ENCODE measurements at regions not wholly inside any gene's neighbourhood (a gene's known extent, or its start where the extent isn't known, plus 50 kb on each side); places are given as distances from the start of the nearest gene placed in this dataset.
A peak's percentile ranks its signal among the peaks of the same experiment; 100 is the strongest.

DNA sequence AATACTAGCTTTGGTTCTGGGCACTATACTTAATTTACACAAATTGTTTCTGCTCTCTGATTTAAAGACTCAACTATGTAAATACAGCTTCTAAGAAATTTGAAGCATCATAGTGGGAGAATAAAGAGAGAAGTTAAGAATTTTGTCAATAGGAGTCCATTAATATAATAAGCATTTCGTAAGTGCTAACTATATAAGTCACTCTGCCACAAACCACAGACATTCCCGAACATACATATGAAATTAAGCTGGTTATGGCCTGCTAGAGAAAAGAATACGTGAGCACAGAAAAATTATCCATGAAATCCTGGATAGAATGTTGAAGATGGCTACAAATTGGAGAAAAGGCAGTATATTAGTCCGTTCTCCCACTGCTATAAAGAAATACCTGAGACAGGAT lies 526.2 kb downstream of the MRPL39 start:
- Histone ChIP-seq H3K9ac (no peak overlapping the region), H3K9me3 (replicated peaks in 1 of 11) (no peaks in the 10 kb centered on the region), H3K27ac (no peak overlapping the region; a peak in 1 of 22 replicates), H3K4me3 (no peak overlapping the region), H4K20me1 (no peaks in the 10 kb centered on the region), H3K27me3 (no peaks in the 10 kb centered on the region), H3K4me2 (no peak overlapping the region), H3K36me3 (no peaks in the 10 kb centered on the region), H3K4me1 (peaks cover 0 to 12% (median 9%) of the 10 kb centered on the region in 10 experiments; a peak in 12 of 20 replicates)
- no peak for TF ChIP-seq Cebpa-rat (IDR thresholded peaks at IDR 0.05)

DNA sequence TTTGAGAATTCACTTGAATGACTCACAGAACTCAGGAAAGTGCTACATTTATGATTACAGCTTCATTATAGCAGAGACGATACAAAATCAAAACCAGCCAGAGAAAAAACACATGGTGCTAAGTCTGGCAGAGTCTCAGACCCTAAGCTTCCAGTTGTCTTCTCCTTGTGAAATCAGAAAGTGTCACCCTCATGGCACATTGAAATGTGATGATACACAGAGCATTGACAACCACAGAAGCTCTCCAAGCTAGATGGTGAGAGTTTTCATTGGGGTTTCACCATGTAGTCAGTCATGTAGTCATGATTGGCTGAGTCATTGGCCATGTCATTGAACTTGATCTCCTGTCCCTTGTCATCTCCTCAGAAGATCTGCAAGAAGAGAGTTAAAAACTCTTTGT lies 526.6 kb downstream of the MRPL39 start:
- Histone ChIP-seq H3K36me3 (no peaks in the 10 kb centered on the region), H4K20me1 (no peaks in the 10 kb centered on the region), H3K9me3 (replicated peaks in 1 of 11) (no peaks in the 10 kb centered on the region), H3K27ac (peak overlapping the region in 2 of 11 experiments; percentile 17 to 30; a peak in 2 of 22 replicates), H3K9ac (no peak overlapping the region), H3K4me2 (no peak overlapping the region), H3K4me3 (no peak overlapping the region), H3K4me1 (peaks cover 0 to 12% (median 9%) of the 10 kb centered on the region in 10 experiments; a peak in 12 of 20 replicates), H3K27me3 (no peaks in the 10 kb centered on the region)
- TF ChIP-seq Cebpa-rat (IDR thresholded peaks at IDR 0.05): no peak

DNA sequence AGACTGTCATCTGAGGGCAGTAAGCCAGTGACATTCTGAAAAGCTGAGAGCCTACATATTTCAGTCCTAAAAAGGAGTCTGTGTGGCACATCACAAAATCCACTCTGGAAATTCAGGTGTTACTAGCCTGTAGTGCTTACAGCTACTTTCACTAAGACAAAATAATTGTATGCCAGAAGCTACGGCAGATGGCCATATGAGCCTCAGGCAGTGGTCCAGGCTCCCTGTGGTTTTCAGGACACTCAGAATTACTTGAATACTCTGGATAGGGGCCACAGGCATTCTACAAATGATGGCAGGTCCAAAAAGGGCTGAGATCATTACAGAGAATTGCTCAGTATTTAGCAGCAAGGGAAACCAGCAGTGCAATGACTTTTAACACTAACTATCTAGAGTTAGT lies 527.1 kb downstream of the MRPL39 start:
- no peaks in the 10 kb centered on the region for H4K20me1 ChIP-seq
- H3K27ac ChIP-seq: peak overlapping the region in 2 of 11 experiments; percentile 17 to 30; a peak in 3 of 22 replicates
- H3K4me1 ChIP-seq: peaks cover 0 to 12% (median 9%) of the 10 kb centered on the region in 10 experiments; a peak in 12 of 20 replicates
- TF ChIP-seq Cebpa-rat (IDR thresholded peaks at IDR 0.05): no peak
- H3K27me3 ChIP-seq: no peaks in the 10 kb centered on the region
- no peak overlapping the region for H3K9ac ChIP-seq
- H3K36me3 ChIP-seq: no peaks in the 10 kb centered on the region
- no peaks in the 10 kb centered on the region for H3K9me3 ChIP-seq (replicated peaks in 1 of 11)
- no peak overlapping the region for H3K4me3 ChIP-seq
- H3K4me2 ChIP-seq: no peak overlapping the region

DNA sequence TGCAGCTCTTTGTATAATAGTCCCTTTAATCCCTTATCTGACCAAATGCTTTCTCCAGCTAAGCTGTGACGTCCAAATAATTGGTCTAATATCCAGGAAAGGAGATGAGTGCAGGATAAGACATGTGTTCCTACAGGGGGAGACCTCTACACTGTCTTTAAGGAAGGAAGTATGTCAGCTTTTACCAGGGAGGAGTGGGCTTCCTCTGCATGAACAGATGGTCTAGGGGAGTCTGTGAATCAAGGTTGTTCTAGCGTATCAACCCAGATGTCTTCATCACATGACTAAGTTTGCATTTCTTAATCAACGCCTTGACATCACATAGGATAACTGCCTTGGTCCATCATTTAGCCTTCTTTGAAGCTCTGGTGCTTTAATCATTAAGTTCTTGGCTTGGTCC lies 528.2 kb downstream of the MRPL39 start:
- TF ChIP-seq Cebpa-rat (IDR thresholded peaks at IDR 0.05): no peak
- Histone ChIP-seq H4K20me1 (no peaks in the 10 kb centered on the region), H3K4me2 (peak overlapping the region in 8 of 11 experiments; percentile 3 to 43 (median 28); a peak in 12 of 22 replicates), H3K27me3 (no peaks in the 10 kb centered on the region), H3K9me3 (replicated peaks in 1 of 11) (no peaks in the 10 kb centered on the region), H3K36me3 (no peaks in the 10 kb centered on the region), H3K27ac (peak overlapping the region in 4 of 11 experiments; percentile 17 to 30 (median 24); a peak in 2 of 22 replicates), H3K4me3 (no peak overlapping the region), H3K4me1 (peaks cover 0 to 12% (median 9%) of the 10 kb centered on the region in 10 experiments; a peak in 12 of 20 replicates), H3K9ac (no peak overlapping the region)

DNA sequence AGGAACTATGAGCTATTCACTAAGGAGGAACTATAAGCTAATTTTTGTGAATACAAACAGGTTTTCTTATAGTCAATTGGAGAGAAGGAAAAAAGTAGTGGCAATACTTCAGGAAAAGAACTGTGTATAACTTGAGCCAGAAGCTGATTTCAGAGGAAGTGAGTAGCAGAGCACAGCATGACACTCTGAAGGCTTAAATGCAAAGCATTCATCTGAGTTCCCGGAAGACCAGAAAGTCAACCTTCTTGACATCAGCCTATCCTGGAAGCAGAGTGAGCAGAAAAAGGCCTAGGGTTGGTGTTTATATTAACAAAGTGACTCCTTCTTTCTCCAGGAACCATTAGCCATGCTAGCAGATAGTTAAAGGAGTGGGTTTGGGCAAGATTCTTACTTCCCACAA lies 545.2 kb downstream of the MRPL39 start:
- Histone ChIP-seq H3K36me3 (no peaks in the 10 kb centered on the region), H4K20me1 (no peaks in the 10 kb centered on the region)

DNA sequence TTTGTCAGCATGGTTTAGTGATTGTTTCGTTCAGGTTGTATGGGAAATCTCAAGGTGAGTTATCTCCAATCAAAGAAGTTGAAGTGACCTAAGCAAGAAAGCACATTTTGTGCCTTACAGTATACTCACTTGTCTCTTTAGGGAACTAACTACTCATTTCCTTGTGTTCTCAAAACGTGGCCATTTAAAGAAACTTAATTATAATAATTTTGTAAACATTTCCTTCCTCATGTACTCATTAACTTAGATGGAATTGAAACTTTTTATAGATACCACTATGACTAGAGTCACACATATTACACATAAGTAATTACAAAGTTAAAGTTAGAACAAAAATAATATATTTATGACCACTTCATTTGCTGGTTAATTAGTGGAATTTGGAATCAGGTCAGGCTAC lies 552.6 kb downstream of the MRPL39 start:
- no peaks in the 10 kb centered on the region for H4K20me1 ChIP-seq
- H3K27me3 ChIP-seq: no peaks in the 10 kb centered on the region
- no peak for TF ChIP-seq Cebpa-rat (IDR thresholded peaks at IDR 0.05)
- peaks cover 0 to 11% (median 0%) of the 10 kb centered on the region in 10 experiments; a peak in 6 of 20 replicates for H3K4me1 ChIP-seq
- peak overlapping the region in 3 of 11 experiments; percentile 21 to 52 (median 35); a peak in 4 of 22 replicates for H3K4me2 ChIP-seq
- no peak overlapping the region for H3K9ac ChIP-seq
- H3K36me3 ChIP-seq: no peaks in the 10 kb centered on the region
- no peak overlapping the region for H3K4me3 ChIP-seq
- H3K27ac ChIP-seq: no peak overlapping the region
- peaks cover 0 to 13% (median 0%) of the 10 kb centered on the region in 11 experiments; a peak in 2 of 22 replicates for H3K9me3 ChIP-seq (replicated peaks in 1 of 11)

More for the DNA sequence above, 545.2 kb downstream of the MRPL39 start:
- Histone ChIP-seq H3K4me1 (peaks cover 0 to 12% (median 7%) of the 10 kb centered on the region in 10 experiments; a peak in 8 of 20 replicates), H3K4me3 (no peak overlapping the region), H3K9ac (no peak overlapping the region), H3K4me2 (peak overlapping the region in 2 of 11 experiments; percentile 24 to 34; a peak in 2 of 22 replicates), H3K27me3 (no peaks in the 10 kb centered on the region), H3K9me3 (replicated peaks in 1 of 11) (no peaks in the 10 kb centered on the region), H3K27ac (no peak overlapping the region)
- no peak for TF ChIP-seq Cebpa-rat (IDR thresholded peaks at IDR 0.05)

DNA sequence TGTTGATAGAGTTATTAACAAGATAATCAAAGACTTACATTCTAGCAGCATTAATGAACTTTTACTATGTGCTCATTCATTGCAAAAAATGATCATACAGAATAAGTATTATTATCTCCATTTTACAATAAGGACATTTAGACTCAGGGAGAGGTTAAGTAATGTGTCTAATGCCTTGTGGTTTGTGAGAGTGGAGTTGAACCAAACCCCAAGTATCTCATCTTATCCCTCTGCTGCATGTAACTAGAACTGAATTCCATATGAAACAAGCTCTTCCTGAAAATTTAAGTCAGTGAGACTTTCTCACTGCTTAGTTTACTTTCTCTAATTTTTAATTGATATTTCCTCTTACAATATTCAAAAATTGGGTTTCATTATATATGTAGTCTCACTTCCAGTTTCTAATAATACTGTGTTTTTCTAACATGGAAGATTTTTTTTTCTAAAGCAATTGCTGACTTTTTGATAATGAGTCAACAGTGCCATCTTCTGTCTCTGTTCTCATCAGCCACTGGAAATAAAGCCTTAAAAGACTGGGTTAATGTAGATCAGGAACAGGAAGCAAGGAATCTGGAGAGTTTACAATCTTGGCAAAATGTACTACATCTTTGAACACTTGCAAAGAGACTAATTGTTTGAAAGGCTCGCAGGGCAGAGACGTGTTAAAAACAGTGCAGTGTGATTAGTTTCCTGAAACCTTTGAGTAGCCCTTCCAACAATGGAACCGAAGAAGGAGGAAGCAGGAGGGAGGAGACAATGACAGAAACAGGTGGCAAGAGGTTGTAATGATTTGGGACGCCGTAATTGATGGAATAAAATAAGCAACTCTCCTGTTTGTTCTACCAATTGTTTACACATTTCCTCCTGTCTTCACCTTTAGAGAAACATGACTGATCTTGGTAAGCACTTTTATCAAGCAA lies 567.6 kb downstream of the MRPL39 start:
- H4K20me1 ChIP-seq: no peaks in the 10 kb centered on the region
- peak overlapping the region in 3 of 11 experiments; percentile 13 to 37 (median 31); a peak in 4 of 22 replicates for H3K27ac ChIP-seq
- TF ChIP-seq Cebpa-rat (IDR thresholded peaks at IDR 0.05): no peak
- H3K27me3 ChIP-seq: no peaks in the 10 kb centered on the region
- peaks cover 0 to 11% (median 5%) of the 10 kb centered on the region in 10 experiments; a peak in 11 of 20 replicates for H3K4me1 ChIP-seq
- no peaks in the 10 kb centered on the region for H3K9me3 ChIP-seq (replicated peaks in 1 of 11)
- no peaks in the 10 kb centered on the region for H3K36me3 ChIP-seq
- peak overlapping the region in 4 of 10 experiments; percentile 9 to 35 (median 32); a peak in 4 of 20 replicates for H3K4me3 ChIP-seq
- peak overlapping the region in 2 of 11 experiments; percentile 27 to 50; a peak in 5 of 22 replicates for H3K9ac ChIP-seq
- peak overlapping the region; percentile 1 to 55 (median 39); a peak in 14 of 22 replicates for H3K4me2 ChIP-seq

DNA sequence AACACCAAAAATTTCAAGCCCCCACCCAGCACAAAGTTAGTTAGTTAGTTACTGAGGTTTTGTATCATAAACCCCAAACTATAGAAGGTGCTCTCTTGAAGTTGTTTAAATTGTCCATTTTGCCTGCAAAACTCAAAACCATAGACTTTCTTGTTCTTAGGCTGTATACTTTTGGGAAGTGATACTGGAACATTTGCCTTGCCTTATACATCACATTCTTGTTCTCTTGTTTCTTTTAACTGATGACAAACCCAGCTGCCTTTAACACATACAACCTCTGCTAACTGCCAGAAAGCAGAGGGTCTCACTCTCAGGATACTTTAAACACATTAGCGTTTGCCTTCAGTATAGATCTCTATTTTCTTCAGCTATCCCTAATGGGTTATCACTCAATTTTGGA lies 570.5 kb downstream of the MRPL39 start:
- H3K27me3 ChIP-seq: no peaks in the 10 kb centered on the region
- no peaks in the 10 kb centered on the region for H4K20me1 ChIP-seq
- no peak overlapping the region for H3K4me2 ChIP-seq
- H3K9me3 ChIP-seq (replicated peaks in 1 of 11): no peaks in the 10 kb centered on the region
- no peak overlapping the region for H3K9ac ChIP-seq
- no peak overlapping the region for H3K27ac ChIP-seq
- no peaks in the 10 kb centered on the region for H3K36me3 ChIP-seq
- no peak overlapping the region for H3K4me3 ChIP-seq
- H3K4me1 ChIP-seq: peaks cover 0 to 14% (median 9%) of the 10 kb centered on the region in 10 experiments; a peak in 12 of 20 replicates
- no peak for TF ChIP-seq Cebpa-rat (IDR thresholded peaks at IDR 0.05)

DNA sequence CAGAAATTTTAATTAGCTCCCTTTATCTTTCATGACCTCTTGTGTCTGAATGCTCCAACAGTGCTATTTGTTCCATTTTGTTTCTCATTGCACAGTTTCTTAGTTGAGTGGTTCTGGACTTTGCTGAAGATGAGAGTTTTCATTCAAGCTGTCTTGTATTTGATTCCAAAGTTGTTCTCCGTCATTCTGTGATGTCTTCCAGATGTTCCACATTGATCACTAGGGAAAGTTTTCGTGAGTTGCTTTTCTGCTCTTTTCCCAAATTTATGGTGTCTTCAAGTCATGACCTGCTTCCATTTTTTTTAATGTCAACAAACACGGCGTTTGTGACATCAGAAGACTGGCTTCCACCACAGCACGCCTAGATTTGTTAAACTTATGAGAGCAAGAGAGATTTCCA lies 575.5 kb downstream of the MRPL39 start:
- TF ChIP-seq Cebpa-rat (IDR thresholded peaks at IDR 0.05): no peak
- no peak overlapping the region for H3K4me3 ChIP-seq
- H3K27me3 ChIP-seq: no peaks in the 10 kb centered on the region
- H3K27ac ChIP-seq: no peak overlapping the region
- H3K9me3 ChIP-seq (replicated peaks in 1 of 11): no peaks in the 10 kb centered on the region; a peak in 1 of 22 replicates
- H3K36me3 ChIP-seq: no peaks in the 10 kb centered on the region
- peak overlapping the region in 5 of 11 experiments; percentile 14 to 41 (median 34); a peak in 7 of 22 replicates for H3K4me2 ChIP-seq
- H3K4me1 ChIP-seq: peaks cover 0 to 18% (median 5%) of the 10 kb centered on the region in 10 experiments; a peak in 6 of 20 replicates
- no peaks in the 10 kb centered on the region for H4K20me1 ChIP-seq
- H3K9ac ChIP-seq: no peak overlapping the region

Data from BLaER1 treated with 17β-estradiol and CSF1 and Interleukin-3, amounts not matched to agents 10 nM and 100 nM (cell line).